GM12873 (cell line): ENCODE measurements at regions not wholly inside any gene's neighbourhood (a gene's known extent, or its start where the extent isn't known, plus 50 kb on each side); places are given as distances from the start of the nearest gene placed in this dataset.

Source experiments
- CTCF ChIP-seq: IDR thresholded peaks from 2 replicates; pipeline ENCODE4 v1.5.1; 2012; ENCODE audit warnings: low read depth, mild to moderate bottlenecking, moderate library complexity, low read length, control low read depth; ENCODE audit not compliant: insufficient read depth; ENCODE audit errors: missing control alignments

GRCh38 chr21:22120616-22121266 lies 1122.5 kb downstream of the NCAM2 start:
- peak; percentile 23 for TF ChIP-seq CTCF

GRCh38 chr21:22125581-22125980 lies 1127.4 kb downstream of the NCAM2 start:
- TF ChIP-seq CTCF = no peak

DNA sequence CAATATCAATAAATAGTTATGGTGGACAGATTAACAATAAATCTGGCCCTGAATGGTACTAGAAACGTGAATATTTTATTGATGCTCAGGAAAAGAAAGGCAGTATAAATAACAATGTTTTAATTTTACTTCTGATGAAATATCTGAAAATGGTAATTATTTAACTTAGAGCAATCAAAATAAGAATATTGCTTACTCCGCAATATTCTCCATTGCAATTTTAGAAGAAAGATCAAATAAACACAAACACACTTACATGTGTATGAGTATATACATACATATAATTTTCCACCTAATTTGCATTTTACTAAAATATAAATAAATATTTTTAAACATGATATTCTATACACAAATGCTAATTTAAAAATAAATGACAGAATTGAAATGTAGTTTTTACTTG lies 1130.5 kb downstream of the NCAM2 start:
- no peak for TF ChIP-seq CTCF

GRCh38 chr21:22132358-22133071 lies 1134.3 kb downstream of the NCAM2 start:
- TF ChIP-seq CTCF = no peak

- TF ChIP-seq CTCF = no peak
Measured at GRCh38 chr21:22136740-22137139, 1138.5 kb downstream of the NCAM2 start.

GRCh38 chr21:22138297-22139016 lies 1140.2 kb downstream of the NCAM2 start:
- TF ChIP-seq CTCF = no peak

DNA sequence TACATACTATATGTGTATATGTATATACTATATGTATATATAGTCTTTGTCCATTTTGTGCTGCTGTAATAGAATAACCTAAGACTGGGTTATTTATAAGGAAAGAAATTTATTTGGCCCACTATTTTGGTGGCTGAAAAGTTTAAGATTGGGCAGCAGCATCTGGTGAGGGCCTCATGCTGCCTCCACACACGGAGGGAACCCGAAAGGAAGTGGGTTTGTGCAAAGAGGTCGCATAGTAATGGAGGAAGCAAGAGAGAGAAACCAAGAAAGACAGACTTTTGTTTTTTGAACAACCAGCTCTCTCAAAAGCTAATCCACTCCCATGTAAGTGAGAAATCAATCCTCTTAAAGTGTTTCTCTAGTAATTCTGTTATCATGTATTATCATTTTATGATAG lies 1147.3 kb downstream of the NCAM2 start:
- no peak for TF ChIP-seq CTCF
